A549 (cell line): ENCODE measurements at regions not wholly inside any gene's neighbourhood (a gene's known extent, or its start where the extent isn't known, plus 50 kb on each side); places are given as distances from the start of the nearest gene placed in this dataset.
A peak's percentile ranks its signal among the peaks of the same experiment; 100 is the strongest.

Source experiments
- ATAC-seq, 2 experiments: fragments of 200-7000 bp in 1 of 2; fragments of >200 bp in 1 of 2; cut with Nextera tagmentation in 1 of 2; cut with Tn5 transposase in 1 of 2; 3 replicates each; pipeline versions ENCODE4 v1.8.0 to v1.9.1; 2018 to 2020; ENCODE audit warnings: mild to moderate bottlenecking in 1 of 2, moderate library complexity in 1 of 2
- CTCF ChIA-PET: fragments of 300-600 bp; sonication (Branson Sonifier 250); formaldehyde crosslinking; extraction: SDS; loops from one replicate; lab custom pipeline; 2021; ENCODE audit warnings: antibody characterized with exemption, inconsistent platforms; lab: Yijun Ruan, JAX
- POLR2A ChIA-PET: fragments of 350-600 bp; formaldehyde crosslinking; extraction: SDS; loops from one replicate; lab custom pipeline; 2021; ENCODE audit warnings: antibody characterized with exemption, inconsistent platforms; lab: Yijun Ruan, JAX
- DNase-seq, 2 experiments: peaks; one replicate each; pipeline versions ENCODE4 v3.0.0 to v3.0.0-alpha.2; 2011 to 2016; ENCODE audit warnings: low read depth in 1 of 2, low spot score in 1 of 2
- FAIRE-seq: peaks from 2 replicates; lab custom pipeline; 2011; peaks lifted over from hg19 to GRCh38; lab: Jason Lieb, UNC
- H3K27ac ChIP-seq, 2 experiments: fragments of >200 bp; sonication (Bioruptor Twin); formaldehyde crosslinking; 3 replicates each; pipeline ENCODE4 v1.5.1; 2016 to 2017
- H3K4me1 ChIP-seq: fragments of >200 bp; sonication (Bioruptor Twin); formaldehyde crosslinking; 3 replicates; pipeline ENCODE4 v1.6.1; 2016
- H3K4me2 ChIP-seq: fragments of >200 bp; sonication (Bioruptor Twin); formaldehyde crosslinking; 3 replicates; pipeline ENCODE4 v1.6.1; 2016
- H3K4me3 ChIP-seq: fragments of >200 bp; sonication (Bioruptor Twin); formaldehyde crosslinking; 3 replicates; pipeline ENCODE4 v1.5.1; 2016
- H3K9me3 ChIP-seq: fragments of >200 bp; sonication (Bioruptor Twin); formaldehyde crosslinking; 3 replicates; pipeline ENCODE4 v1.6.1; 2016
- BHLHE40 ChIP-seq: IDR thresholded peaks from 2 replicates; pipeline ENCODE4 v1.6.1; 2012; ENCODE audit warnings: low read depth, low read length, inconsistent platforms
- CBX8 ChIP-seq: fragments of 200-600 bp; sonication (generic); IDR thresholded peaks from 2 replicates; pipeline ENCODE4 v1.6.1; 2016
- CHD2 ChIP-seq: fragments of 150-350 bp; IDR thresholded peaks from 2 replicates; pipeline ENCODE4 v1.6.1; 2014; ENCODE audit warnings: low read length; ENCODE audit not compliant: partially characterized antibody
- FOSB ChIP-seq: fragments of 250-450 bp; sonication (Bioruptor Pico); IDR thresholded peaks from 2 replicates; pipeline ENCODE4 v1.5.0; 2020; ENCODE audit warnings: mild to moderate bottlenecking, moderate library complexity
- FOSL2 ChIP-seq, 2 experiments: fragments of 450-650 bp in 1 of 2; fragments of >200 bp in 1 of 2; sonication (Bioruptor Twin) in 1 of 2; formaldehyde crosslinking; IDR thresholded peaks; 2 replicates each; pipeline versions ENCODE4 v1.5.0 to v1.6.1; 2016 to 2020; ENCODE audit warnings: mild to moderate bottlenecking in 1 of 2, moderate library complexity in 1 of 2
- FOXS1 ChIP-seq: fragments of 250-450 bp; sonication (Bioruptor Pico); IDR thresholded peaks from 2 replicates; pipeline ENCODE4 v1.5.0; 2020; ENCODE audit warnings: mild to moderate bottlenecking, moderate library complexity
- HEYL ChIP-seq: fragments of 250-450 bp; sonication (Bioruptor Pico); IDR thresholded peaks from 2 replicates; pipeline ENCODE4 v1.8.0; 2021; ENCODE audit warnings: mild to moderate bottlenecking, moderate library complexity
- KDM1A ChIP-seq: fragments of 200-600 bp; sonication (generic); IDR thresholded peaks from 2 replicates; pipeline ENCODE4 v1.6.1; 2016; ENCODE audit warnings: low read depth, mild to moderate bottlenecking
- MAZ ChIP-seq: fragments of 150-350 bp; IDR thresholded peaks from 2 replicates; pipeline ENCODE4 v1.6.1; 2014; ENCODE audit warnings: antibody characterized with exemption, low read depth, low read length, borderline replicate concordance
- MYC ChIP-seq: IDR thresholded peaks from 2 replicates; pipeline ENCODE4 v1.6.1; 2012; ENCODE audit warnings: mild to moderate bottlenecking, inconsistent platforms, low read length, improper control_type of control experiment, borderline replicate concordance
- NFE2L2 ChIP-seq: fragments of 150-350 bp; conservative IDR thresholded peaks from 2 replicates; pipeline ENCODE4 v1.6.1; 2014; ENCODE audit warnings: low read length
- PHF8 ChIP-seq: fragments of 200-600 bp; sonication (generic); IDR thresholded peaks from 2 replicates; pipeline ENCODE4 v1.6.1; 2016; ENCODE audit warnings: low read depth, mild to moderate bottlenecking, antibody characterized with exemption, moderate library complexity, borderline replicate concordance
- POLR2A ChIP-seq: IDR thresholded peaks from 2 replicates; pipeline ENCODE4 v1.6.1; 2012; ENCODE audit warnings: mild to moderate bottlenecking, low read length
- RARB ChIP-seq: fragments of 250-450 bp; sonication (Bioruptor Pico); IDR thresholded peaks from 2 replicates; pipeline ENCODE4 v1.8.0; 2021; ENCODE audit warnings: mild to moderate bottlenecking, moderate library complexity
- RFX5 ChIP-seq: fragments of 450-650 bp; IDR thresholded peaks from 2 replicates; pipeline ENCODE4 v1.7.1; 2014; ENCODE audit warnings: antibody characterized with exemption, mild to moderate bottlenecking, moderate library complexity
- SMC3 ChIP-seq: fragments of >200 bp; sonication (Bioruptor Twin); formaldehyde crosslinking; IDR thresholded peaks from 3 replicates; pipeline ENCODE4 v1.6.1; 2018; ENCODE audit warnings: inconsistent platforms
- TFCP2L1 ChIP-seq: fragments of 250-450 bp; sonication (Bioruptor Pico); IDR thresholded peaks from 2 replicates; pipeline ENCODE4 v1.5.0; 2021; ENCODE audit warnings: mild to moderate bottlenecking
- ZFP36 ChIP-seq: fragments of 450-650 bp; IDR thresholded peaks from 2 replicates; pipeline ENCODE4 v1.6.1; 2014; ENCODE audit warnings: borderline replicate concordance; ENCODE audit not compliant: partially characterized antibody
- ZSCAN20 ChIP-seq: fragments of 250-450 bp; sonication (Bioruptor Pico); IDR thresholded peaks from 2 replicates; pipeline ENCODE4 v1.8.0; 2022; ENCODE audit warnings: mild to moderate bottlenecking, moderate library complexity
- WGBS: methylation state at CpG from one replicate; pipeline ENCODE4 v1.1.6; 2017; ENCODE audit errors: missing lambda C conversion rate; 5-methylcytosine and 5-hydroxymethylcytosine counted together
- TF ChIP-seq, protein P1 (sequence below): fragments of >200 bp; sonication (Bioruptor Twin); formaldehyde crosslinking; IDR thresholded peaks from 2 replicates; pipeline ENCODE4 v1.6.1; 2016
- TF ChIP-seq, protein P2 (sequence below): fragments of >200 bp; sonication (Bioruptor Twin); formaldehyde crosslinking; IDR thresholded peaks from 3 replicates; pipeline ENCODE4 v1.6.1; 2016
- TF ChIP-seq, protein P3 (sequence below): fragments of 250-450 bp; sonication (Bioruptor Pico); IDR thresholded peaks from 2 replicates; pipeline ENCODE4 v1.5.0; 2021; ENCODE audit warnings: mild to moderate bottlenecking, moderate library complexity, borderline replicate concordance
- TF ChIP-seq, protein P4 (sequence below): fragments of 450-650 bp; IDR thresholded peaks from 2 replicates; pipeline ENCODE4 v1.6.1; 2014; ENCODE audit warnings: antibody characterized with exemption

DNA sequence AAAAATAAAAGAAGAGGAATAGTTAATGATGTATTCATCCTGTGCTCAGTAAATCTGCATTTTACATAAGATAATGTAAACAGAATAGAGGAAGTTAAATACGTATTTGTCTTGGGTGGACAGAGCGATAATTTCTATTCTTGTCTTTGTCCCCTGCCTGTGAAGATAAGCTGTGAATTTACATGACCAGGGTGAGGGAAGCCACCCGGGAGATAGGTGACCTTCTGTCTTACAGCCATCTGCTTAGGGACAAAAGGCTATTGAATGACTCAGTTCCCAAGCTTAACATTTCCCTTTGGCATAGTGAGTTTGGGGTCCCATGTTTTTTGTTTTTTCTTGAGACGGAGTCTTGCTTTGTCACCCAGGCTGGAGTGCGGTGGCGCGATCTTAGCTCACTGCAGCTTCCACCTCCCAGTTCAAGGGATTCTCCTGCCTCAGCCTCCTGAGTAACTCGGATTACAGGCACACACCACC is 88.7 kb upstream of the KCTD7 start:
- WGBS: 88% methylated on average over 8 of the region's 8 CpGs
- no peak for ATAC-seq
- ChIA-PET POLR2A (interaction anchor here (0.7 kb wide), 1 partner anchor 47 kb away, joined by 3 read pairs; no protein-coding TSS in a partner anchor), CTCF (interaction anchor here (0.6 kb wide), 1 partner anchor 371 kb away, joined by 3 read pairs; no protein-coding TSS in a partner anchor)
- FAIRE-seq: no peak
- Histone ChIP-seq H3K4me3 (no peak overlapping the region), H3K27ac (no peak overlapping the region), H3K4me1 (no peaks in the 10 kb centered on the region), H3K9me3 (no peaks in the 10 kb centered on the region), H3K4me2 (no peak overlapping the region)
- TF ChIP-seq RFX5: no peak
- TF ChIP-seq MYC: no peak
- TF ChIP-seq, protein P1, sequence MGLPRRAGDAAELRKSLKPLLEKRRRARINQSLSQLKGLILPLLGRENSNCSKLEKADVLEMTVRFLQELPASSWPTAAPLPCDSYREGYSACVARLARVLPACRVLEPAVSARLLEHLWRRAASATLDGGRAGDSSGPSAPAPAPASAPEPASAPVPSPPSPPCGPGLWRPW: no peak
- no peak for TF ChIP-seq FOSL2 (IDR thresholded peaks at IDR 0.05)
- no peak for TF ChIP-seq FOSL2 (CRISPR knock-in tag; IDR thresholded peaks at IDR 0.05)
- TF ChIP-seq ZSCAN20 (CRISPR knock-in tag): no peak
- TF ChIP-seq, protein P2, sequence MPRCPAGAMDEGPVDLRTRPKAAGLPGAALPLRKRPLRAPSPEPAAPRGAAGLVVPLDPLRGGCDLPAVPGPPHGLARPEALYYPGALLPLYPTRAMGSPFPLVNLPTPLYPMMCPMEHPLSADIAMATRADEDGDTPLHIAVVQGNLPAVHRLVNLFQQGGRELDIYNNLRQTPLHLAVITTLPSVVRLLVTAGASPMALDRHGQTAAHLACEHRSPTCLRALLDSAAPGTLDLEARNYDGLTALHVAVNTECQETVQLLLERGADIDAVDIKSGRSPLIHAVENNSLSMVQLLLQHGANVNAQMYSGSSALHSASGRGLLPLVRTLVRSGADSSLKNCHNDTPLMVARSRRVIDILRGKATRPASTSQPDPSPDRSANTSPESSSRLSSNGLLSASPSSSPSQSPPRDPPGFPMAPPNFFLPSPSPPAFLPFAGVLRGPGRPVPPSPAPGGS: no peak
- no peak for TF ChIP-seq PHF8
- TF ChIP-seq CBX8: no peak
- no peak for TF ChIP-seq HEYL (CRISPR knock-in tag)
- TF ChIP-seq, protein P3, sequence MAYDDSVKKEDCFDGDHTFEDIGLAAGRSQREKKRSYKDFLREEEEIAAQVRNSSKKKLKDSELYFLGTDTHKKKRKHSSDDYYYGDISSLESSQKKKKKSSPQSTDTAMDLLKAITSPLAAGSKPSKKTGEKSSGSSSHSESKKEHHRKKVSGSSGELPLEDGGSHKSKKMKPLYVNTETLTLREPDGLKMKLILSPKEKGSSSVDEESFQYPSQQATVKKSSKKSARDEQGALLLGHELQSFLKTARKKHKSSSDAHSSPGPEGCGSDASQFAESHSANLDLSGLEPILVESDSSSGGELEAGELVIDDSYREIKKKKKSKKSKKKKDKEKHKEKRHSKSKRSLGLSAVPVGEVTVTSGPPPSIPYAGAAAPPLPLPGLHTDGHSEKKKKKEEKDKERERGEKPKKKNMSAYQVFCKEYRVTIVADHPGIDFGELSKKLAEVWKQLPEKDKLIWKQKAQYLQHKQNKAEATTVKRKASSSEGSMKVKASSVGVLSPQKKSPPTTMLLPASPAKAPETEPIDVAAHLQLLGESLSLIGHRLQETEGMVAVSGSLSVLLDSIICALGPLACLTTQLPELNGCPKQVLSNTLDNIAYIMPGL: no peak
- TF ChIP-seq SMC3: no peak
- no peak for DNase-seq

DNA sequence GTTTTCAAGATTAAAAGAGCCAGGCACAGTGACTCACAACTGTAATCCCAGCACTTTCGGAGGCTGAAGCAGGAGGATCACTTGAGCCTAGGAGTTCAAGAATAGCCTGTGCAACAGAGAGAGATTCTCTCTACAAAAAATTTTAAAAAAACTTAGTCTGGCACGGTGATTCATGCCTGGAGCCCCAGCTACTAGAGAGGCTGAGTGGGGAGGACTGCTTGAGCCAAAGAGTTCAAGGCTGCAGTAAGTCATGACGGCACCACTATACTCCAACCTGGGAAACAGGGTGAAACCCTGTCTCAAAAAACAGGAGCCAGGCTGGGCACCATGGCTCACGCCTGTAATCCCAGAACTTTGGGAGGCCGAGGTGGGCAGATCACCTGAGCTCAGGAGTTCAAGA is 86.6 kb upstream of the KCTD7 start:
- DNase-seq (no peak), ATAC-seq (peak in 1 of 2 experiments; percentile 28; a peak in 3 of 6 replicates), FAIRE-seq (no peak)
- 74% methylated on average over 5 of the region's 5 CpGs for WGBS
- Histone ChIP-seq H3K27ac (no peak overlapping the region), H3K4me2 (no peak overlapping the region), H3K4me1 (no peaks in the 10 kb centered on the region), H3K9me3 (no peaks in the 10 kb centered on the region), H3K4me3 (no peak overlapping the region)
- ChIA-PET POLR2A (no interaction called here), CTCF (no interaction called here)
- TF ChIP-seq MYC (no peak), POLR2A (no peak), PHF8 (no peak), FOSB (CRISPR knock-in tag) (no peak), FOXS1 (CRISPR knock-in tag) (no peak), RARB (CRISPR knock-in tag) (no peak), CHD2 (no peak), ZFP36 (no peak), SMC3 (no peak), NFE2L2 (no peak), BHLHE40 (no peak), TFCP2L1 (CRISPR knock-in tag) (no peak), MAZ (no peak), FOSL2 (IDR thresholded peaks at IDR 0.05) (no peak), FOSL2 (CRISPR knock-in tag; IDR thresholded peaks at IDR 0.05) (no peak), KDM1A (no peak)
- TF ChIP-seq, protein P4, sequence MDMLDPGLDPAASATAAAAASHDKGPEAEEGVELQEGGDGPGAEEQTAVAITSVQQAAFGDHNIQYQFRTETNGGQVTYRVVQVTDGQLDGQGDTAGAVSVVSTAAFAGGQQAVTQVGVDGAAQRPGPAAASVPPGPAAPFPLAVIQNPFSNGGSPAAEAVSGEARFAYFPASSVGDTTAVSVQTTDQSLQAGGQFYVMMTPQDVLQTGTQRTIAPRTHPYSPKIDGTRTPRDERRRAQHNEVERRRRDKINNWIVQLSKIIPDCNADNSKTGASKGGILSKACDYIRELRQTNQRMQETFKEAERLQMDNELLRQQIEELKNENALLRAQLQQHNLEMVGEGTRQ: no peak
- TF ChIP-seq, protein P2: no peak
